Spleen (tissue), 11 donors: ENCODE measurements at regions not wholly inside any gene's neighbourhood (a gene's known extent, or its start where the extent isn't known, plus 50 kb on each side); places are given as distances from the start of the nearest gene placed in this dataset.

Experiments used
- DNase-seq: peaks from one replicate; pipeline ENCODE4 v3.0.0-alpha.2; 2020
- H3K27ac ChIP-seq, 8 donors: fragments of 200-600 bp; sonication (generic) in 7 of 8; 1 replicate in 4 of 8; 2 replicates in 4 of 8; pipeline versions ENCODE4 v1.5.0 to v1.8.0; 2016 to 2021; ENCODE audit warnings: inconsistent platforms in 4 of 8, mild to moderate bottlenecking in 4 of 8, moderate library complexity in 1 of 8
- H3K27me3 ChIP-seq, 7 donors: fragments of 200-600 bp; sonication (generic) in 6 of 7; replicated peaks in 1 of 7; 1 replicate in 4 of 7; 2 replicates in 3 of 7; pipeline versions ENCODE4 v1.5.0 to v1.8.0; 2016 to 2021; ENCODE audit warnings: inconsistent platforms in 3 of 7, mild to moderate bottlenecking in 1 of 7
- H3K36me3 ChIP-seq, 6 donors: fragments of 200-600 bp; sonication (generic) in 5 of 6; 1 replicate in 4 of 6; 2 replicates in 2 of 6; pipeline versions ENCODE4 v1.5.0 to v1.8.0; 2016 to 2021; ENCODE audit warnings: inconsistent platforms in 2 of 6
- H3K4me1 ChIP-seq, 6 donors: fragments of 200-600 bp; sonication (generic) in 5 of 6; 1 replicate in 3 of 6; 2 replicates in 3 of 6; pipeline versions ENCODE4 v1.5.0 to v1.8.0; 2016 to 2021; ENCODE audit warnings: inconsistent platforms in 3 of 6
- H3K4me3 ChIP-seq, 8 donors: fragments of 200-600 bp; sonication (generic) in 7 of 8; 1 replicate in 4 of 8; 2 replicates in 4 of 8; pipeline versions ENCODE4 v1.5.0 to v1.8.0; 2016 to 2021; ENCODE audit warnings: inconsistent platforms in 4 of 8, mild to moderate bottlenecking in 4 of 8, moderate library complexity in 2 of 8
- H3K9me3 ChIP-seq, 8 donors: fragments of 200-600 bp; sonication (generic) in 7 of 8; 1 replicate in 4 of 8; 2 replicates in 4 of 8; pipeline versions ENCODE4 v1.5.0 to v1.8.0; 2016 to 2021; ENCODE audit warnings: inconsistent platforms in 4 of 8
- CTCF ChIP-seq, 11 experiments: fragments of 200-600 bp in 7 of 11; fragments of 450-650 bp in 4 of 11; sonication (generic) in 4 of 11; IDR thresholded peaks in 8 of 11; conservative IDR thresholded peaks in 3 of 11; 1 replicate in 7 of 11; 2 replicates in 4 of 11; pipeline versions ENCODE4 v1.4.0 to v1.8.0; 2016 to 2021; ENCODE audit warnings: antibody characterized with exemption in 11 of 11, inconsistent platforms in 4 of 11, mild to moderate bottlenecking in 1 of 11
- POLR2A ChIP-seq, 3 donors: fragments of 450-650 bp; IDR thresholded peaks; one replicate each; pipeline ENCODE4 v1.5.1; 2017; ENCODE audit warnings: antibody characterized with exemption in 3 of 3, mild to moderate bottlenecking in 1 of 3
- POLR2AphosphoS5 ChIP-seq, 3 donors: sonication (generic); formaldehyde crosslinking; IDR thresholded peaks; one replicate each; pipeline ENCODE4 v1.5.1; 2017; ENCODE audit warnings: antibody characterized with exemption in 3 of 3
- WGBS, 5 donors: extraction: QIAGEN DNeasy Blood & Tissue Kit in 3 of 5; methylation state at CpG; one replicate each; pipeline versions ENCODE4 v1.1.5 to v1.1.7; 2013 to 2018; 5-methylcytosine and 5-hydroxymethylcytosine counted together
- intact Hi-C: fragments of 100-400 bp; cut with DNase I; formaldehyde crosslinking; loops from one replicate; pipeline ENCODE4 v1.15.0; 2023; ENCODE audit warnings: low total_unique reads
- donor health status: healthy with polysubstance abuse.
- donor health status: DM: no; HTN: no; CAD: no; lungs with moderate emphysema.
- donor health status: DM: no; HTN: no; CAD: no.
- donor health status: Bipolar disorder and iron deficiency.
- donor health status: healthy.
- donor health status: DM: no; HTN: no; CAD: no.
- donor health status: DM: yes; HTN: yes; CAD: no.

DNA sequence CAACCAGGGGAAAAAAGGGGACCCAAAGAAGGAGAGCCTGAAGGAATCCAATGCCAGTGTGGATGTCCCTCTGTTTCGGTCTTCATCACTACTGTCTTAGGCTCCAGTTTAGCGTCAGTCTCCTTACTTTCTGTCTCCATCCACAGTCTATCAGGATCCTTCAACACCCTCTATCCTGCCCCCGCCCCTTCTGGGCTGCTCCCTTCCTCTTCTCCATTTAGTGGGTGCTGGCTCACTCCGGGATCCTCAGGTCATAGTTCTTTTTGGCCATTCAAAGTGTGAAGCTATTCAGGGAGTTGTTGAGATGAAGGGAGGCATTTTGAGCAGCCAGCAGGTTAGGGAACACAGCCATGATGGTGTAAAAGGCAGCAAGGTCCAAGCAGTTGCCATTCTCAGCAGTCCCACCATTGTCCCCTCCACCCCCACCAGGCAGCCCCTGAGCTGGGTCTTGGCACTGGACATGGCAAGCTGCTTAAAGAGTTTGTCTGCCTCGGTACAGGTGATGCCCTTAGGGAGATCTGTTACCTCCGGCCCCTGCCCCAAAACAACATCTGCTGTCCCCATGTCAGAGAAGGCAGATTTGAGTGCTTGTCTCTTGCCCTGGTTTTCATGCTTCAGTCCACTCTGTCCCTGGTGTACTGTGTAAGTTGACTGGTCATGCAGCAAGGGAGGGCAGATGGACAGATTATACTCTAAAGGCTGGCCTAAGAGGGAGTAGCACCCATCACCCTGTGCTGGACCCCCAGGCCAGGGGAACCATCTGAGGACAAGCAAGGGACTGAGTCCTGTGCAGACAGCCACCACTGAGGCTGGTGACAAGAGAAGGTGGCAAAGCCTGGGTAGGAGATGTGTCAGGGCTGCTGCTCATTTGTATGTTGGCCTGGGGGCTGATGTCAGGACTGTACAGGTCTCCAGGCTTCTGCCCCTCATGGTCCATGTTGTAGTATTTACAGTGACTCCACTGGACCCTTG, 842.0 kb downstream of the HACE1 start:
- H3K9me3 ChIP-seq: no peaks in the 10 kb centered on the region
- intact Hi-C loops: no loop called here
- peak; percentile 51 for DNase-seq
- H3K27ac ChIP-seq: no peak overlapping the region
- TF ChIP-seq CTCF (IDR thresholded peaks at IDR 0.05 in 8 of 11, conservative IDR thresholded peaks at IDR 0.05 in 3 of 11) (no peak), POLR2A (IDR thresholded peaks at IDR 0.05) (no peak), POLR2AphosphoS5 (IDR thresholded peaks at IDR 0.05) (no peak)
- H3K27me3 ChIP-seq: no peaks in the 10 kb centered on the region
- WGBS, 5 donors: 79 to 94% (median 86%) methylated on average over 5 to 6 of the region's 6 CpGs
- H3K4me3 ChIP-seq: no peak overlapping the region
- no peaks in the 10 kb centered on the region for H3K4me1 ChIP-seq
- no peaks in the 10 kb centered on the region for H3K36me3 ChIP-seq

DNA sequence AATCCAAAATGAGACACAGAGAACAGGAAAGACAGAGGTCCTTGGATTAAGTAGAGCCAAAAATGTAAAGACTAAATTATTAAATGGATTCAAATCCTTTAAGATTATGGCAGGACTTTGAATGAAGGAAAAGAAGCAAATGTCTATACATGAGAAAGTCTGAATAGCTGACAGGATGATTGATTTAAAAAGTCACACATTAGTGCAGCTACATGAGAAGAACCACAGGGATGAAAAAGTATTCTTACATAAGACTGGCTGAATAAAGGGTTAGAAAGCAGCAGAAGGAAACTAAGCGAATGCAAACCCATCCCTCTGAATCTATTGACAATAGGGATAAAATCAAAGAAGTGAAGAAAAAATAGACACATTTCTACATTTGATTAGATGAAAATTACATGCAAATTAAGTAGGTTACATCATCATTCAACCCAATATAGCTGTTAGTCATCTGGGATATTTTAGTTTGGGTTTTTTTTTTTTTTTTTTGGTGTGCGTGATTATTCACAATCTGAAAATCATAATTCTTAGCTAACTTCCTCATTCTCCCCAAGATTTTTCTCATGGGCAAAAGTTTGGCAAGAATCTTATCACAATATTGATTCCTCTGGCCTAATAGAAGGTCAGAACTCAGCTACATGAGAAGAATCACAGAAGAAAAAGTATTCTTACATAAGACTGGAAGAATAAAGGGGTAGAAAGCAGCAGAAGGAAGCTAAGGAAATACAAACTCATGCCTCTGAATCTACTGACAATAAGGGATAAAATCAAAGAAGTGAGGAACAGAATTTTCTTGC, 845.4 kb downstream of the HACE1 start:
- no peak for TF ChIP-seq CTCF (IDR thresholded peaks at IDR 0.05 in 8 of 11, conservative IDR thresholded peaks at IDR 0.05 in 3 of 11)
- TF ChIP-seq POLR2A (IDR thresholded peaks at IDR 0.05): no peak
- no peak for TF ChIP-seq POLR2AphosphoS5 (IDR thresholded peaks at IDR 0.05)
- intact Hi-C loops: no loop called here
- Histone ChIP-seq H3K4me3 (no peak overlapping the region), H3K36me3 (no peaks in the 10 kb centered on the region), H3K27me3 (no peaks in the 10 kb centered on the region), H3K27ac (no peak overlapping the region), H3K4me1 (no peaks in the 10 kb centered on the region), H3K9me3 (no peaks in the 10 kb centered on the region)
- no peak for DNase-seq
- WGBS, 5 donors: 63 to 88% (median 74%) methylated on average over 2 of the region's 2 CpGs

DNA sequence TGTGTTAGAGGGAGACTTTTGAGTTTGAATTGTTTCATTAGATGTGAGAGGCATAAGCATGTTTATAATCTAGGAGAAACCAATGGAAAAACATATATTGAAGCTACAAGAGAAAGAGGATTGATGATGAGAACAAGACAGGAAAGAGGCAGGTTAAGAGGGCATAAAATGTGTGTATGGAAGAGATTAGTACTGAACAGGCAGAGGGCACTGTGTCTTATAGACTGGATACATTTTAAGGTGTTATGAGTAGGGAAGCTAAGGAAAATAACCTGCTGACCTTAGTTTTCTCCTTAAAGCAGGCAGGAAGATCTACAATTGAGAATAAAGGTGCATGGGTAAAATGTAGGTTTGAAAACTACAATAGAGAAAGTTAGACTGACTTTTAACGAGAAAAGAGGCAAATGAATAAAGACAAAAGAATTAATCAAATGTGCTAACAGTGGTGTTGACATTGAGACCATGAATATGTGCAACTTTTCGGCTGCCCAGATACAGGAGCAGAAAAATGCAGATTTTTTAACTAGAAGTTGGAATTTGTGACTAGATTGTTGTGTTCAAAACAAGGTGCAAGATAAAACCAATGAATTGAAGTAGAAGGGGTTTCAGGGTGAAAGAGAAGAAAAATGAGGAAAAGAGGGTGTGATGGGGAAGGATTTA, 846.3 kb downstream of the HACE1 start:
- no peak for DNase-seq
- no peak for TF ChIP-seq CTCF (IDR thresholded peaks at IDR 0.05 in 8 of 11, conservative IDR thresholded peaks at IDR 0.05 in 3 of 11)
- no peak for TF ChIP-seq POLR2A (IDR thresholded peaks at IDR 0.05)
- no peak for TF ChIP-seq POLR2AphosphoS5 (IDR thresholded peaks at IDR 0.05)
- WGBS, 5 donors: 37 to 74% (median 60%) methylated on average over 2 of the region's 2 CpGs
- Histone ChIP-seq H3K4me3 (no peak overlapping the region), H3K27ac (no peak overlapping the region), H3K27me3 (no peaks in the 10 kb centered on the region), H3K4me1 (no peaks in the 10 kb centered on the region), H3K36me3 (no peaks in the 10 kb centered on the region), H3K9me3 (no peaks in the 10 kb centered on the region)
- intact Hi-C loops: no loop called here
